Activated CD4-positive, alpha-beta T cell treated with anti-CD3 and anti-CD28 coated beads, Interleukin-2, amount 10 ng/mL, durations not matched to agents 24 days and 14 days (primary cell): ENCODE measurements at regions not wholly inside any gene's neighbourhood (a gene's known extent, or its start where the extent isn't known, plus 50 kb on each side); places are given as distances from the start of the nearest gene placed in this dataset.

Experiments used
- DNase-seq: peaks from one replicate; pipeline ENCODE4 v3.0.0; 2022
- H3K27ac Mint-ChIP-seq: one replicate; pipeline ENCODE4 v1.8.0; 2022; ENCODE audit warnings: mild to moderate bottlenecking, mixed read lengths
- H3K27me3 Mint-ChIP-seq: one replicate; pipeline ENCODE4 v1.8.0; 2022; ENCODE audit warnings: mixed read lengths
- H3K36me3 Mint-ChIP-seq: one replicate; pipeline ENCODE4 v1.8.0; 2022; ENCODE audit warnings: low read depth, mild to moderate bottlenecking, mixed read lengths
- H3K4me1 Mint-ChIP-seq: one replicate; pipeline ENCODE4 v1.8.0; 2021; ENCODE audit warnings: mixed read lengths
- H3K4me3 Mint-ChIP-seq: one replicate; pipeline ENCODE4 v1.8.0; 2022; ENCODE audit warnings: mild to moderate bottlenecking, moderate library complexity, mixed read lengths
- H3K9me3 Mint-ChIP-seq: one replicate; pipeline ENCODE4 v1.8.0; 2021; ENCODE audit warnings: mixed read lengths
- intact Hi-C: fragments of 100-400 bp; cut with micrococcal nuclease; formaldehyde crosslinking; loops from one replicate; pipeline ENCODE4 v1.15.1; 2023

- no peak overlapping the region for H3K27ac Mint-ChIP-seq
- H3K27me3 Mint-ChIP-seq = no peaks in the 10 kb centered on the region
Measured at GRCh38 chr11:95435628-95436353, 204.8 kb upstream of the SESN3 start.

DNA sequence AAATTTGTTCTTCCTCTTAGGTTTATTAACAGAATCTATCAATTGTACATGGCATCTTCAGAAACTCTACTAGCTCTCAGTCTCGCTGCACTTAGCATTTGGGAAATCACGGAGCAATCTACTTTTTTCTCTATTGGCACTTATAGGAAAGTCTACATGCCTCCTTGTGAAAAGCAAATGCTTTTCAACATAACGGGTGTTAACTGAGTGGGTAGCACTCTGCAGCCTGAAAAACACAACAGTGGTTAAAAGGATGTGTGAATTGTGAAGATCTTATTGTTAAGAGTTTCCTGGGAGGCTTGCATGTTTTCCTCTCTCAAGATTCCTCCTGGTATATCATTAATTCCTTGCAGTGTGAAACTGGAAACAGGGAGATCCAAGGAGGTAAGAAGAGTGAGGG, 204.2 kb upstream of the SESN3 start:
- Mint-ChIP-seq H3K36me3 (no peaks in the 10 kb centered on the region), H3K27ac (no peak overlapping the region), H3K4me1 (peaks cover 19% of the 10 kb centered on the region), H3K9me3 (peaks cover 4% of the 10 kb centered on the region), H3K27me3 (no peaks in the 10 kb centered on the region), H3K4me3 (peak overlapping the region; percentile 14)
- intact Hi-C loops = no loop called here
- DNase-seq = no peak

More at GRCh38 chr11:95435628-95436353, 204.8 kb upstream of the SESN3 start:
- Mint-ChIP-seq H3K36me3 (no peaks in the 10 kb centered on the region), H3K9me3 (peaks cover 4% of the 10 kb centered on the region), H3K4me3 (peak overlapping the region; percentile 14), H3K4me1 (peaks cover 19% of the 10 kb centered on the region)
- DNase-seq = no peak
- intact Hi-C loops = no loop called here

DNA sequence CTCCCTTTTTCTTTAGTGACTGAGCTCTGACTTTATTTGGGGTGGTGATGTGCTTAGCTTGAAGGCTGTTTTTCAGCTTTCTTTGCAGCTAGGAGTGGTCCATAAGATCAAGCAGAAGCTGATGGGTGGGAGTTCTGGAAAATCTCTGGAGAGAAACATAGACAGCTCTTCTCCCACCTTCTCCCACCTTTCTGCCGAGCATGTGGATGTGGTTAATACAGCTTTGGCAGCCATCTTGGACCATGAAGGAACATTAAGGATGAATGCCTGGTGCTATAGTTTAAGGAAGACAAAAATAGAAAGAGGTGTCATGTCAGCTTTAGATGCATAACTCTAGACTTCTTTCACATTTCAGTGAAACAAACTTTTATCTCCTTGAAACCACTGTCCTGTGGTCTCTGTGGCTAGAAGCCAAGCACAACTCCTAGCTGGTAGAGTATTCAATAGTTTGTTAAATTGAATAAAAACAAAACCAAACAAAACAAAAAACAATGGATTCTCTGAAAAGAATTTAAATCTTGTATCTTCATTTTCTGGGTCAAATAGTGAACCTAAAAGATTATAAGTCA, 203.6 kb upstream of the SESN3 start:
- Mint-ChIP-seq H3K27me3 (no peaks in the 10 kb centered on the region), H3K4me3 (peak overlapping the region; percentile 36), H3K4me1 (peaks cover 19% of the 10 kb centered on the region), H3K9me3 (peaks cover 4% of the 10 kb centered on the region), H3K36me3 (no peaks in the 10 kb centered on the region), H3K27ac (no peak overlapping the region)
- peak; percentile 76 for DNase-seq
- intact Hi-C loops = no loop called here

GRCh38 chr11:95434009-95434408, 203.0 kb upstream of the SESN3 start:
- intact Hi-C loops = no loop called here
- H3K4me3 Mint-ChIP-seq = no peak overlapping the region
- H3K9me3 Mint-ChIP-seq = peaks cover 4% of the 10 kb centered on the region
- no peak for DNase-seq
- H3K36me3 Mint-ChIP-seq = no peaks in the 10 kb centered on the region
- no peaks in the 10 kb centered on the region for H3K27me3 Mint-ChIP-seq
- H3K27ac Mint-ChIP-seq = no peak overlapping the region
- peaks cover 19% of the 10 kb centered on the region for H3K4me1 Mint-ChIP-seq

- no peak for DNase-seq
- H3K36me3 Mint-ChIP-seq = no peaks in the 10 kb centered on the region
- H3K4me3 Mint-ChIP-seq = no peak overlapping the region
- peaks cover 19% of the 10 kb centered on the region for H3K4me1 Mint-ChIP-seq
- peaks cover 4% of the 10 kb centered on the region for H3K9me3 Mint-ChIP-seq
- no peaks in the 10 kb centered on the region for H3K27me3 Mint-ChIP-seq
- intact Hi-C loops = no loop called here
- peak overlapping the region; percentile 0 for H3K27ac Mint-ChIP-seq
Measured at GRCh38 chr11:95432714-95433503, 201.9 kb upstream of the SESN3 start.

GRCh38 chr11:95429376-95429907, 198.4 kb upstream of the SESN3 start:
- intact Hi-C loops = no loop called here
- Mint-ChIP-seq H3K27me3 (peaks cover 6% of the 10 kb centered on the region), H3K27ac (no peak overlapping the region), H3K9me3 (peaks cover 9% of the 10 kb centered on the region), H3K36me3 (no peaks in the 10 kb centered on the region), H3K4me3 (no peak overlapping the region), H3K4me1 (peaks cover 6% of the 10 kb centered on the region)
- no peak for DNase-seq

DNA sequence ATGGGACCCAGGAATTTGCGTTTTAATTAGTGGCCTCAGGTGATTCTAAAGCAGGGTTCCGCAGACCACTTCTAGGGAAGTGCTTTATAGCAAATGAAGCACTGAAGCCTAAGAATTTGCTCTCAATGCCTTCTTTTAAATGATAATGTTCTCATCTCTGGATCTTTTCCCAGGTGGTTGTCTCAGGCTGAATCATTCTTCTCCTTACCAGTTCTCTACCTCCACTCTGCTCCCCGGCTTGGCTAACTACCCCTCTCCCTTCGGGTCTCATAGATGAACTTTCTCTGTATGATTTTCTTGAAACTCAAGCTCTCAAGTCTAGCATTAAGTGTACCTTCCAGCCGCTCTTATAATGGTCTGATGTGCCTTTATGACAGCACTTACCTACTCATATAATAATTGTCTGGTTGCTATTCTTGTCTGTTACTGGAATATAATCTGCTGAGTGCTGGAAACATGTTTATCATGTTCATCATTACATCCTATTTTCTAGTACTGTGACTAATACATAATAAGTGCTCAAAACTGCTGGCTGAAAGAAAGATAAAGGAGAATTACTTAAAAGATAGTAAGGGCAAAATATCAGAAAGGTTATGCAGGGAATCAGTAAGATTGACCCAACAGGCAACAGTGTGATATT, 195.9 kb upstream of the SESN3 start:
- Mint-ChIP-seq H3K9me3 (peaks cover 6% of the 10 kb centered on the region), H3K4me1 (no peaks in the 10 kb centered on the region), H3K27me3 (peaks cover 6% of the 10 kb centered on the region), H3K36me3 (no peaks in the 10 kb centered on the region), H3K4me3 (no peak overlapping the region), H3K27ac (no peak overlapping the region)
- no peak for DNase-seq
- intact Hi-C loops = no loop called here

DNA sequence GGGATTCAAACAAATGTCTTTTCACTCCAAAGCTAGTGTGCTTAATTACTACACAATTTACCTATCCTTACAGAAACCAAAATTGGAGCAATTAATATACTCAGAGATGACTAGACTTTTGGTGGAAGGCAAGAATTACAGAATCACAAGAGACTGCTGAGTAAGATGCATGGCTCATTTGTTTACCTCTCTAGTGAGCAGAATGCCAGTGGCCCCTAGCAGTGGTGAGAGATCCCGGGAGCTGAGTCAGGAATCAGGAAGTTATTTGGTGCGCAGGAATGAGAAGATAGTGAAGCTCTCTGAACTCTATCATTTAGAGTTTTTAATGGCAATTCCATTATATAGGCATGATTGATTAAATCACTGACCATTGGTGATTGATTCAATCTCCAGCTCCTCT, 188.9 kb upstream of the SESN3 start:
- Mint-ChIP-seq H3K27ac (no peak overlapping the region), H3K27me3 (no peaks in the 10 kb centered on the region), H3K9me3 (peaks cover 6% of the 10 kb centered on the region), H3K4me3 (no peak overlapping the region), H3K4me1 (peaks cover 4% of the 10 kb centered on the region), H3K36me3 (no peaks in the 10 kb centered on the region)
- intact Hi-C loops = no loop called here
- DNase-seq = no peak

DNA sequence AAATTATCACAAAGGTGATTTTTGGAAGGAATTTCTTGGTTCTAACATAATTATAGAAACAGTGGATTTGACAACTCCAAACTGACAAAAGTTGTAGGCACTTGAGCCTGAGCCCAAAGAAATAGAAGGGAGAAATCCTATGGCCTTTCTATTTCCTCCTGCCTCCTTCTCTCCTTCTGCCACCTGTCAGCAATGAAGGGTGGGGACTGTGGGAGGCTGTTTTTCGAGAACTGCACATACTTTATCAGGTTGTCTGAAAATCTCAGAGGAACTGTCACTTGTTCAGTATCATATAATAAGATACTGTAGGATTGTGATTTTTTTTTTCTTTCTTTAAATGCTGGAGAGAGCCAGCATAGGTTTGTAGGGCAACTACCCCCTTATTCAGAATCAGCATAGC, 187.9 kb upstream of the SESN3 start:
- Mint-ChIP-seq H3K27me3 (no peaks in the 10 kb centered on the region), H3K4me1 (peaks cover 4% of the 10 kb centered on the region), H3K4me3 (no peak overlapping the region), H3K27ac (no peak overlapping the region), H3K36me3 (no peaks in the 10 kb centered on the region), H3K9me3 (peaks cover 6% of the 10 kb centered on the region)
- intact Hi-C loops = no loop called here
- DNase-seq = no peak

DNA sequence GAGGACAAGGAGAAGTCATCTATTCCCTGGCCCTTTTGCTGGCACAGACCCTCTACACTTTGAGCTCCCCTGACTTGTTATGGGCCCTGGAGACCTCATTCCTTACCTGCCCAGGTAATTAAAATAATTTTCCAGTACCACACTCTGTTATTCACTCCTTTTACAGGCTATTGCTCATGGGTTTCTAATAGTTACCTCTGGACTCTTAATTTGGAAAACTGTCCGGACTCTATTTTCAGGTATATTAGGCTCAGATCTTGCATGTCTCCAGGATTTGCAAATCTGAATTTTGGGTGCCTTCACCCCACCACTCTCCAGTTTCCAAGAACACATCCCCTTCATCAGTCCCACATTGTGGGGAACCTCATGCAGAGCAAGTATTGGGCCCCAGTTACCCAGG, 186.8 kb upstream of the SESN3 start:
- DNase-seq = no peak
- Mint-ChIP-seq H3K27ac (no peak overlapping the region), H3K9me3 (peaks cover 6% of the 10 kb centered on the region), H3K4me1 (peaks cover 4% of the 10 kb centered on the region), H3K4me3 (no peak overlapping the region), H3K36me3 (no peaks in the 10 kb centered on the region), H3K27me3 (no peaks in the 10 kb centered on the region)
- intact Hi-C loops = no loop called here

DNA sequence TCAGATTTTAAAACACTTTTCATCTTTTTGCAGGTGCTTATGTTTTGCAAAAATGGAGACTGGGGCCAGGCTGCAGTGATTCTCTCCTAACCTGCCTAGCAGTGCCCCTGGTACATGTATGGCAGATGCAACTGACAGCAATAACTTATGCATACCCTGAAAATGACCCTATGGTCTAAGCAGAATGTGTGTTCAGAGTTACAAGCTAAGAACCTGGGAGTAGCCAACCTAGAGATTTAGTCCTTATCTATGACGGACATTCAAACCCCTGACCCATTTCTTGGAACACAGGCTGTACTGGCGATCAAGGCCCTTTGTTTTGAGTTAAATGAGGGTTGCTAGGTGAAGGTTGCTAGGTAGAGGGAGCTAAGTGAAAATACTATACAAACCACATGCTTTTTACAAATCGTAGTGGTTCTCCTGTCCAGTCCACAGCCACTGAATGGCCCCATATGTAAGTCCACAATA, 184.9 kb upstream of the SESN3 start:
- Mint-ChIP-seq H3K36me3 (no peaks in the 10 kb centered on the region), H3K9me3 (peaks cover 4% of the 10 kb centered on the region), H3K4me3 (no peak overlapping the region), H3K4me1 (peaks cover 5% of the 10 kb centered on the region), H3K27me3 (no peaks in the 10 kb centered on the region), H3K27ac (no peak overlapping the region)
- intact Hi-C loops = no loop called here
- no peak for DNase-seq

- H3K27me3 Mint-ChIP-seq = no peaks in the 10 kb centered on the region
- intact Hi-C loops = no loop called here
- no peak overlapping the region for H3K27ac Mint-ChIP-seq
- no peak overlapping the region for H3K4me3 Mint-ChIP-seq
- no peak for DNase-seq
- peaks cover 7% of the 10 kb centered on the region for H3K4me1 Mint-ChIP-seq
- peaks cover 4% of the 10 kb centered on the region for H3K9me3 Mint-ChIP-seq
- H3K36me3 Mint-ChIP-seq = no peaks in the 10 kb centered on the region
Measured at GRCh38 chr11:95414217-95414616, 183.2 kb upstream of the SESN3 start.

DNA sequence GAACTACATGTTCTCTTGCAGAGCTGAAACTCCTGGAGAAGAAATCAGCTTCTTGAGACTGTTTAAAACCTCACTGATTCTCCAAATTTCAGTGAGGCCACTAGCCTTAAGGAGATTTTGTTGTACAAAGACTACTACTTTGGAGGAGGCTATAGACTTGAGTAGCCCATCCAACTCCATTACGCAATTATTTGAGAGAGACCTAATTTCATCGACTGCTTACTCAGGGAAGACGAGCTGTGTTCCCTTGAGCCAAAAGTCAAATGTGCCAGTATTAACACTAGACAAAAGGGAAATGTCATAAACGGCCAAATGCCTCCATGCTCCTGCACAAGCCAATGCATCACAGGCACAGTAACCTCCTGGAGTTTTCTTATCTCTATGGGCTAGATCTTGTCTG, 182.8 kb upstream of the SESN3 start:
- intact Hi-C loops = no loop called here
- Mint-ChIP-seq H3K36me3 (no peaks in the 10 kb centered on the region), H3K9me3 (peaks cover 8% of the 10 kb centered on the region), H3K27me3 (no peaks in the 10 kb centered on the region), H3K27ac (no peak overlapping the region), H3K4me1 (peaks cover 7% of the 10 kb centered on the region), H3K4me3 (no peak overlapping the region)
- DNase-seq = no peak

DNA sequence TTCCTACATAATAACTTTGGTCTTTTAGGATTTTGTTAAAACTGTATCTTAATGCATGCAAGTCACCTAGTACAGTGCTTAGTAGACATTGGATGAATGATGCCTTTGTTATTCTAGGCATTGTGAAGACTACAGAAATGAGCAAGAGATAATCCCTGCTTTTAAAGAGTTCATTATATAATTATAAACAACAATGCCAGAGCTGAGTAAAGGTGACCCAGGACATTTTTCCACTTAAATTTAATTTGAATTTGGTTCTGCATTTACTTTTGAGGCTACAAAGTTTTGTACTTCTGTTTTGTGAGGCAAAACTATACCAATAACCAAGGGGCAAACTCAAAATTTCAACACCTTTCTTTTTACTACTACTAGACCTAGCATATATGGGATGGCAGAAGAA, 182.0 kb upstream of the SESN3 start:
- peaks cover 8% of the 10 kb centered on the region for H3K9me3 Mint-ChIP-seq
- no peak overlapping the region for H3K27ac Mint-ChIP-seq
- no peak overlapping the region for H3K4me3 Mint-ChIP-seq
- H3K36me3 Mint-ChIP-seq = no peaks in the 10 kb centered on the region
- no peaks in the 10 kb centered on the region for H3K27me3 Mint-ChIP-seq
- peaks cover 7% of the 10 kb centered on the region for H3K4me1 Mint-ChIP-seq
- intact Hi-C loops = no loop called here
- no peak for DNase-seq
